SK-N-SH (cell line): ENCODE measurements at regions not wholly inside any gene's neighbourhood (a gene's known extent, or its start where the extent isn't known, plus 50 kb on each side); places are given as distances from the start of the nearest gene placed in this dataset.

ENCODE experiments used
- CTCF ChIA-PET: fragments of 300-600, 350-600 bp; formaldehyde crosslinking; extraction: SDS; loops from one replicate; lab custom pipeline; 2021; lab: Yijun Ruan, JAX
- POLR2A ChIA-PET: fragments of 350-600 bp; sonication (Branson Sonifier 250); formaldehyde crosslinking; extraction: SDS; loops from one replicate; lab custom pipeline; 2020; ENCODE audit warnings: antibody characterized with exemption, inconsistent platforms; lab: Yijun Ruan, JAX
- DNase-seq: peaks from one replicate; pipeline ENCODE4 v3.0.0; 2012
- H2AFZ ChIP-seq: fragments of 200-600 bp; sonication (generic); 2 replicates; pipeline ENCODE4 v1.8.1; 2016; ENCODE audit warnings: antibody characterized with exemption, mild to moderate bottlenecking, low read depth
- H3F3A ChIP-seq: fragments of 200-600 bp; sonication (generic); replicated peaks from 2 replicates; pipeline ENCODE3; 2016; ENCODE audit warnings: antibody characterized with exemption, mild to moderate bottlenecking; ENCODE audit not compliant: insufficient read depth
- H3K27ac ChIP-seq, 2 experiments: fragments of 200-500 bp in 1 of 2; fragments of 200-600 bp in 1 of 2; sonication (Bioruptor generic) in 1 of 2; sonication (generic), shearing (Covaris generic) in 1 of 2; 2 replicates each; pipeline versions ENCODE4 v1.5.1 to v1.6.1; 2014 to 2016; ENCODE audit warnings: low read depth in 2 of 2, inconsistent platforms in 1 of 2, low read length in 1 of 2, mild to moderate bottlenecking in 1 of 2, mixed read lengths in 1 of 2
- H3K27me3 ChIP-seq: fragments of 200-600 bp; sonication (generic), shearing (Covaris generic); 2 replicates; pipeline ENCODE4 v1.6.1; 2016; ENCODE audit warnings: mixed run types; ENCODE audit not compliant: insufficient read depth
- H3K36me3 ChIP-seq, 2 experiments: fragments of 200-500 bp in 1 of 2; fragments of 200-600 bp in 1 of 2; sonication (Bioruptor generic) in 1 of 2; sonication (generic) in 1 of 2; replicated peaks in 1 of 2; 2 replicates each; pipeline versions ENCODE3 to v1.5.1; 2014 to 2016; ENCODE audit warnings: low read length in 1 of 2, mild to moderate bottlenecking in 1 of 2; ENCODE audit not compliant: insufficient read depth in 2 of 2, control insufficient read depth in 1 of 2
- H3K4me1 ChIP-seq, 2 experiments: fragments of 200-500 bp in 1 of 2; fragments of 200-600 bp in 1 of 2; sonication (Bioruptor generic) in 1 of 2; sonication (generic), shearing (Covaris generic) in 1 of 2; 2 replicates each; pipeline versions ENCODE4 v1.5.1 to v1.6.1; 2014 to 2016; ENCODE audit warnings: low read depth in 1 of 2, low read length in 1 of 2, mixed run types in 1 of 2; ENCODE audit not compliant: insufficient read depth in 2 of 2, control insufficient read depth in 1 of 2
- H3K4me2 ChIP-seq: fragments of 200-600 bp; sonication (generic), shearing (Covaris generic); 2 replicates; pipeline ENCODE4 v1.6.1; 2017; ENCODE audit warnings: mixed run types
- H3K4me3 ChIP-seq, 2 experiments: fragments of 200-500 bp in 1 of 2; fragments of 200-600 bp in 1 of 2; sonication (Bioruptor generic) in 1 of 2; sonication (generic), shearing (Covaris generic) in 1 of 2; 2 replicates each; pipeline versions ENCODE4 v1.5.1 to v1.8.1; 2014 to 2016; ENCODE audit warnings: low read depth in 2 of 2, inconsistent platforms in 1 of 2, low read length in 1 of 2, mild to moderate bottlenecking in 1 of 2, mixed read lengths in 1 of 2, moderate library complexity in 1 of 2
- H3K79me2 ChIP-seq: fragments of 200-600 bp; sonication (generic); 2 replicates; pipeline ENCODE4 v1.8.1; 2017; ENCODE audit warnings: mild to moderate bottlenecking; ENCODE audit not compliant: insufficient read depth
- H3K9ac ChIP-seq: fragments of 200-600 bp; sonication (generic); 2 replicates; pipeline ENCODE4 v1.6.1; 2017; ENCODE audit warnings: mixed run types
- H3K9me2 ChIP-seq: fragments of 200-600 bp; sonication (generic); 2 replicates; pipeline ENCODE4 v1.6.1; 2017; ENCODE audit warnings: mixed run types
- H3K9me3 ChIP-seq: fragments of 200-600 bp; sonication (generic); 2 replicates; pipeline ENCODE4 v1.6.1; 2017; ENCODE audit warnings: mixed run types, mild to moderate bottlenecking, moderate library complexity
- H4K20me1 ChIP-seq: fragments of 200-600 bp; sonication (generic); 2 replicates; pipeline ENCODE4 v1.6.1; 2017; ENCODE audit warnings: mild to moderate bottlenecking, mixed run types; ENCODE audit not compliant: insufficient read depth
- CHD2 ChIP-seq: fragments of 150-350 bp; IDR thresholded peaks from 2 replicates; pipeline ENCODE4 v1.6.1; 2018; ENCODE audit warnings: low read length; ENCODE audit not compliant: partially characterized antibody
- ELF1 ChIP-seq: IDR thresholded peaks from 2 replicates; pipeline ENCODE4 v1.4.0; 2012
- EP300 ChIP-seq, 2 experiments: IDR thresholded peaks; 2 replicates each; pipeline versions ENCODE4 v1.4.0 to v1.6.1; 2012; ENCODE audit warnings: borderline replicate concordance in 1 of 2, low read depth in 1 of 2, low read length in 1 of 2
- EZH2phosphoT487 ChIP-seq: fragments of 200-600 bp; sonication (generic); IDR thresholded peaks from 2 replicates; pipeline ENCODE4 v1.6.1; 2017; ENCODE audit warnings: low read depth, mixed run types, mild to moderate bottlenecking, antibody characterized with exemption, moderate library complexity, borderline replicate concordance
- FOSL2 ChIP-seq: IDR thresholded peaks from 2 replicates; pipeline ENCODE4 v1.4.0; 2012; ENCODE audit warnings: low read depth, mild to moderate bottlenecking, moderate library complexity, borderline replicate concordance
- FOXJ3 ChIP-seq: sonication (generic); formaldehyde crosslinking; IDR thresholded peaks from 2 replicates; pipeline ENCODE4 v1.5.1; 2020; ENCODE audit warnings: mild to moderate bottlenecking, missing genetic modification reagents
- FOXM1 ChIP-seq: IDR thresholded peaks from 2 replicates; pipeline ENCODE4 v1.4.0; 2012; ENCODE audit warnings: low read depth, mild to moderate bottlenecking
- GABPA ChIP-seq: IDR thresholded peaks from 2 replicates; pipeline ENCODE4 v1.4.0; 2012; ENCODE audit warnings: low read depth, mild to moderate bottlenecking
- GATA2 ChIP-seq: sonication (generic); formaldehyde crosslinking; IDR thresholded peaks from 2 replicates; pipeline ENCODE4 v1.5.0; 2020; ENCODE audit warnings: mild to moderate bottlenecking, missing genetic modification reagents
- IRF3 ChIP-seq: fragments of 150-350 bp; IDR thresholded peaks from 2 replicates; pipeline ENCODE4 v1.6.1; 2016; ENCODE audit warnings: mild to moderate bottlenecking, low read depth, low read length
- JUND ChIP-seq: IDR thresholded peaks from 2 replicates; pipeline ENCODE4 v1.4.0; 2012
- MAX ChIP-seq: IDR thresholded peaks from 2 replicates; pipeline ENCODE4 v1.4.0; 2012; ENCODE audit warnings: low read depth
- MEF2A ChIP-seq: IDR thresholded peaks from 2 replicates; pipeline ENCODE4 v1.4.0; 2012; ENCODE audit warnings: low read depth, borderline replicate concordance
- MXI1 ChIP-seq: IDR thresholded peaks from 2 replicates; pipeline ENCODE4 v1.6.1; 2012; ENCODE audit warnings: mild to moderate bottlenecking, low read depth, low read length, improper control_type of control experiment
- NFIC ChIP-seq: IDR thresholded peaks from 2 replicates; pipeline ENCODE4 v1.4.0; 2012; ENCODE audit warnings: borderline replicate concordance
- NRF1 ChIP-seq: IDR thresholded peaks from 2 replicates; pipeline ENCODE4 v1.6.1; 2012; ENCODE audit warnings: low read depth, mild to moderate bottlenecking, low read length
- PBX3 ChIP-seq: IDR thresholded peaks from 2 replicates; pipeline ENCODE4; 2012
- POLR2AphosphoS5 ChIP-seq: IDR thresholded peaks from 2 replicates; pipeline ENCODE4 v1.6.1; 2012; ENCODE audit warnings: low read depth, low read length
- RAD21 ChIP-seq: IDR thresholded peaks from 2 replicates; pipeline ENCODE4 v1.6.1; 2012; ENCODE audit warnings: mild to moderate bottlenecking, low read length
- RCOR1 ChIP-seq: fragments of 150-350 bp; IDR thresholded peaks from 2 replicates; pipeline ENCODE4 v1.6.1; 2017; ENCODE audit warnings: antibody characterized with exemption, low read length
- RFX5 ChIP-seq: IDR thresholded peaks from 2 replicates; pipeline ENCODE4 v1.6.1; 2012; ENCODE audit warnings: mild to moderate bottlenecking, improper control_type of control experiment, low read length
- RXRA ChIP-seq: IDR thresholded peaks from 2 replicates; pipeline ENCODE4 v1.4.0; 2012; ENCODE audit warnings: low read depth, mild to moderate bottlenecking, borderline replicate concordance
- SIN3A ChIP-seq: IDR thresholded peaks from 2 replicates; pipeline ENCODE4 v1.6.1; 2012; ENCODE audit warnings: low read depth, mild to moderate bottlenecking, low read length, moderate library complexity, borderline replicate concordance
- SMC3 ChIP-seq: IDR thresholded peaks from 2 replicates; pipeline ENCODE4 v1.6.1; 2012; ENCODE audit warnings: low read depth, low read length, improper control_type of control experiment
- TAF1 ChIP-seq: IDR thresholded peaks from 2 replicates; pipeline ENCODE4 v1.6.1; 2012; ENCODE audit warnings: low read depth, mild to moderate bottlenecking, low read length, moderate library complexity, borderline replicate concordance
- TCF12 ChIP-seq: IDR thresholded peaks from 2 replicates; pipeline ENCODE4 v1.4.0; 2012
- TEAD4 ChIP-seq: IDR thresholded peaks from 2 replicates; pipeline ENCODE4 v1.4.0; 2012; ENCODE audit warnings: mild to moderate bottlenecking, borderline replicate concordance; ENCODE audit not compliant: insufficient read depth
- USF1 ChIP-seq: IDR thresholded peaks from 2 replicates; pipeline ENCODE4 v1.4.0; 2012; ENCODE audit warnings: low read depth, borderline replicate concordance
- USF2 ChIP-seq: fragments of 150-350 bp; IDR thresholded peaks from 2 replicates; pipeline ENCODE4 v1.6.1; 2017; ENCODE audit warnings: antibody characterized with exemption, low read length, low read depth, borderline replicate concordance
- YY1 ChIP-seq: IDR thresholded peaks from 2 replicates; pipeline ENCODE4 v1.4.0; 2012; ENCODE audit warnings: low read depth, mild to moderate bottlenecking
- ZBTB33 ChIP-seq: IDR thresholded peaks from 2 replicates; pipeline ENCODE4 v1.4.0; 2012; ENCODE audit warnings: low read depth, borderline replicate concordance
- WGBS: methylation state at CpG from one replicate; pipeline ENCODE4 v1.1.6; 2017; ENCODE audit warnings: low lambda C conversion rate; 5-methylcytosine and 5-hydroxymethylcytosine counted together

- H3K4me3 ChIP-seq = no peak overlapping the region
- H3K27ac ChIP-seq = peak overlapping the region; percentile 69 to 83; a peak in 3 of 4 replicates
- H3K27me3 ChIP-seq = no peaks in the 10 kb centered on the region
- H3K9me2 ChIP-seq = no peaks in the 10 kb centered on the region
- H3K36me3 ChIP-seq = no peaks in the 10 kb centered on the region
- CTCF ChIA-PET = no interaction called here
- peak overlapping the region; percentile 29 for H3K9ac ChIP-seq
- POLR2A ChIA-PET = no interaction called here
- H3K4me1 ChIP-seq = peaks cover 0 to 35% of the 10 kb centered on the region in 2 experiments; a peak in 2 of 4 replicates
- H4K20me1 ChIP-seq = no peaks in the 10 kb centered on the region
- peak overlapping the region; percentile 2; the same call in 1 of the 2 replicates for H3K4me2 ChIP-seq
- peaks cover 49% of the 10 kb centered on the region for H3F3A ChIP-seq
- H3K79me2 ChIP-seq = no peaks in the 10 kb centered on the region
- no peak overlapping the region for H2AFZ ChIP-seq
- DNase-seq = no peak
- no peaks in the 10 kb centered on the region for H3K9me3 ChIP-seq
- WGBS = 55% methylated on average over 4 of the region's 4 CpGs
- TF ChIP-seq TAF1 = no peak
- TF ChIP-seq IRF3 = no peak
- TF ChIP-seq FOXM1 = peak; percentile 79; the same call in 1 of the 2 replicates
- TF ChIP-seq RAD21 = no peak
- peak; percentile 82 for TF ChIP-seq NFIC
- TF ChIP-seq ELF1 = no peak
- no peak for TF ChIP-seq NRF1
- no peak for TF ChIP-seq FOXJ3
- TF ChIP-seq YY1 = no peak
- TF ChIP-seq USF1 = no peak
- no peak for TF ChIP-seq MXI1
- no peak for TF ChIP-seq EZH2phosphoT487
- TF ChIP-seq CHD2 = no peak
- TF ChIP-seq GABPA = no peak
- TF ChIP-seq SMC3 = no peak
- no peak for TF ChIP-seq RFX5
- peak; percentile 42; the same call in 1 of the 2 replicates for TF ChIP-seq FOSL2
- no peak for TF ChIP-seq GATA2 (CRISPR knock-in tag)
- TF ChIP-seq JUND = peak; percentile 21; the same call in 1 of the 2 replicates
- TF ChIP-seq MEF2A = no peak; the same call in 1 of the 2 replicates
- no peak; the same call in 1 of the 2 replicates for TF ChIP-seq POLR2AphosphoS5
- peak; percentile 81 for TF ChIP-seq TCF12
- no peak for TF ChIP-seq USF2
- TF ChIP-seq MAX = no peak
- TF ChIP-seq EP300 (IDR thresholded peaks at IDR 0.05; ENCODE audit: borderline replicate concordance in 1 of 2, low read depth in 1 of 2, low read length in 1 of 2) = peak in 1 of 2 experiments; percentile 93; a peak in 3 of 4 replicates
- TF ChIP-seq RCOR1 = no peak
- no peak for TF ChIP-seq ZBTB33
- no peak for TF ChIP-seq RXRA
- TF ChIP-seq PBX3 = peak; percentile 88
- TF ChIP-seq SIN3A = no peak
- peak; percentile 95 for TF ChIP-seq TEAD4
Observed at GRCh38 chr1:59128784-59129227, 168.1 kb upstream of the FGGY start.
